ENCODE measurements at regions not wholly inside any gene's neighbourhood (a gene's known extent, or its start where the extent isn't known, plus 50 kb on each side); places are given as distances from the start of the nearest gene placed in this dataset.

- TF ChIP-seq TCF4 (CRISPR knock-in tag; IDR thresholded peaks at IDR 0.05; ENCODE audit: borderline replicate concordance) (no peak), PPARA (CRISPR knock-in tag; IDR thresholded peaks at IDR 0.05; ENCODE audit: borderline replicate concordance) (no peak)
Measured at GRCh38 chr2:20521193-20521592, 74.3 kb downstream of the RHOB start (continued).

- TF ChIP-seq ZFP3 (CRISPR knock-in tag; IDR thresholded peaks at IDR 0.05), result no peak
- TF ChIP-seq OSR1 (CRISPR knock-in tag; IDR thresholded peaks at IDR 0.05), result no peak
- TF ChIP-seq ESRRG (CRISPR knock-in tag; IDR thresholded peaks at IDR 0.05), result no peak
- TF ChIP-seq ISL1 (CRISPR knock-in tag; IDR thresholded peaks at IDR 0.05), result no peak
- no peak for TF ChIP-seq PATZ1 (CRISPR knock-in tag; IDR thresholded peaks at IDR 0.05; ENCODE audit: borderline replicate concordance)
- no peak for TF ChIP-seq RARB (CRISPR knock-in tag; IDR thresholded peaks at IDR 0.05)
- no peak for TF ChIP-seq ZFP30 (CRISPR knock-in tag; IDR thresholded peaks at IDR 0.05)
- ATAC-seq, result no peak
Measured at GRCh38 chr2:20521682-20522189, 74.9 kb downstream of the RHOB start.

GRCh38 chr2:20523073-20523798, 76.4 kb downstream of the RHOB start:
- no peak for TF ChIP-seq GLIS3 (CRISPR knock-in tag; IDR thresholded peaks at IDR 0.05)
- no peak for TF ChIP-seq ZFP3 (CRISPR knock-in tag; IDR thresholded peaks at IDR 0.05)
- TF ChIP-seq ISL1 (CRISPR knock-in tag; IDR thresholded peaks at IDR 0.05), result no peak
- TF ChIP-seq ZNF70 (CRISPR knock-in tag; IDR thresholded peaks at IDR 0.05), result no peak
- no peak for TF ChIP-seq ZFP30 (CRISPR knock-in tag; IDR thresholded peaks at IDR 0.05)
- no peak for TF ChIP-seq CSDC2 (CRISPR knock-in tag; IDR thresholded peaks at IDR 0.05)
- no peak for TF ChIP-seq SNAI2 (CRISPR knock-in tag; IDR thresholded peaks at IDR 0.05)
- no peak for TF ChIP-seq OSR1 (CRISPR knock-in tag; IDR thresholded peaks at IDR 0.05)
- TF ChIP-seq POU6F1 (CRISPR knock-in tag; IDR thresholded peaks at IDR 0.05; ENCODE audit: borderline replicate concordance, low read depth), result no peak
- TF ChIP-seq ZNF565 (CRISPR knock-in tag; conservative IDR thresholded peaks at IDR 0.05; ENCODE audit: low read depth), result no peak
- no peak for TF ChIP-seq PATZ1 (CRISPR knock-in tag; IDR thresholded peaks at IDR 0.05; ENCODE audit: borderline replicate concordance)
- TF ChIP-seq CSRNP3 (CRISPR knock-in tag; IDR thresholded peaks at IDR 0.05), result no peak
- no peak for TF ChIP-seq ZC3H10 (CRISPR knock-in tag; IDR thresholded peaks at IDR 0.05)
- TF ChIP-seq RARB (CRISPR knock-in tag; IDR thresholded peaks at IDR 0.05), result no peak
- TF ChIP-seq PPARA (CRISPR knock-in tag; IDR thresholded peaks at IDR 0.05; ENCODE audit: borderline replicate concordance), result no peak
- TF ChIP-seq TOX (CRISPR knock-in tag; IDR thresholded peaks at IDR 0.05; ENCODE audit: borderline replicate concordance), result no peak
- ATAC-seq, result no peak

GRCh38 chr2:20523799-20524187, 76.9 kb downstream of the RHOB start:
- no peak for ATAC-seq
- TF ChIP-seq ZNF8 (CRISPR knock-in tag; IDR thresholded peaks at IDR 0.05) (no peak), ISL1 (CRISPR knock-in tag; IDR thresholded peaks at IDR 0.05) (no peak), ZFP3 (CRISPR knock-in tag; IDR thresholded peaks at IDR 0.05) (no peak), CSRNP3 (CRISPR knock-in tag; IDR thresholded peaks at IDR 0.05) (no peak), PATZ1 (CRISPR knock-in tag; IDR thresholded peaks at IDR 0.05; ENCODE audit: borderline replicate concordance) (no peak), ESRRG (CRISPR knock-in tag; IDR thresholded peaks at IDR 0.05) (no peak), CREB5 (CRISPR knock-in tag; IDR thresholded peaks at IDR 0.05; ENCODE audit: low read depth) (no peak), BACH2 (CRISPR knock-in tag; IDR thresholded peaks at IDR 0.05; ENCODE audit: borderline replicate concordance) (no peak)

Data from SK-N-SH treated with all-trans-retinoic acid at 6 μM for 48 hours (cell line).